GM13976 (cell line): ENCODE measurements at regions not wholly inside any gene's neighbourhood (a gene's known extent, or its start where the extent isn't known, plus 50 kb on each side); places are given as distances from the start of the nearest gene placed in this dataset.

ENCODE experiments used
- DNase-seq: peaks from one replicate; pipeline ENCODE4 v3.0.0; 2012; ENCODE audit warnings: low spot score
- CTCF ChIP-seq: IDR thresholded peaks from 2 replicates; pipeline ENCODE4 v1.5.1; 2012; ENCODE audit warnings: borderline replicate concordance, mild to moderate bottlenecking; ENCODE audit not compliant: insufficient read depth; ENCODE audit errors: extremely low read depth, missing control alignments, control extremely low read depth
- in situ Hi-C: fragments of 300-500 bp; cut with MboI; formaldehyde crosslinking; loops from one replicate; pipeline ENCODE4 v1.12.0; 2022; ENCODE audit warnings: low sequenced_read_pairs, mixed read lengths, inconsistent platforms; ENCODE audit not compliant: unreplicated experiment

DNA sequence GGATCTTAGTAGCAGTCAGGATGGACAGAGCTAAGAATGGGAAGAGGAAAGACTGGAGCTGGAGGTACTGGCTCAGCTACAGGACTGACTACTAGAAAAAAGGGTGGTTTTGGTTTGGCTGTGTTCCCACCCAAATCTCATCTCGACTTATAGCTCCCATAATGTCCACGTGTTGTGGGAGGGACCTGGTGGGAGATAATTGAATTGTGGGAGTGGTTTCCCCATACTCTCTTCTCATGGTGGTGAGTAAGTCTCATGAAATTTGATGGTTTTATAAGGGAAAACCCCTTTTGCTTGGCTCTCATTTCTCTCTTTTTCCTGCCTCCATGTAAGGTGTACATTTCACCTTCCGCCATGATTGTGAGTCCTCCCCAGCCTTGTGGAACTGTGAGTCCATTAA lies 466.5 kb upstream of the DEPDC1 start:
- TF ChIP-seq CTCF = no peak
- in situ Hi-C loops = no loop called here
- DNase-seq = no peak

DNA sequence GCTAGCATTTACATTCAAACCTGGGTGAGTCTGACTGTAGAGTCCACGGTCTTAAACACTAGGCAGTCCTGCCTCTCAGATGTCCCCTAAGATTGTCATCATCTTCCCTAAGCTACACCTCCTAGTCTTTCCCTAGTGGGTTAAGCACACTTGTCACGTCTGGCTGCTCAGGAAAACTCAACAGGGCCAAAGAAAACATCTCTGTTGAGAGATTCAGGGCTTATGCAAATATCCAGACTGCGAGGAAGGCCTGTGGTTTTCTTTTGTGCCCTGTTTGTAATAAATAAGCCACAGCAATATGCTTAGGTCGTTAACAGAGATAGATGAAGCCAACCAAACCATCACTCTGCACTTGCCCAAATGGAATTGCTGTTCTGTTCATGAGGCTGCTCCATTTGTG lies 472.6 kb upstream of the DEPDC1 start:
- in situ Hi-C loops = no loop called here
- no peak for DNase-seq
- TF ChIP-seq CTCF = no peak

GRCh38 chr1:68970571-68970970 lies 473.7 kb upstream of the DEPDC1 start:
- no peak for DNase-seq
- TF ChIP-seq CTCF = no peak
- in situ Hi-C loops = no loop called here

- in situ Hi-C loops = no loop called here
- no peak for DNase-seq
- no peak for TF ChIP-seq CTCF
Measured at GRCh38 chr1:68973459-68974244, 476.8 kb upstream of the DEPDC1 start.

DNA sequence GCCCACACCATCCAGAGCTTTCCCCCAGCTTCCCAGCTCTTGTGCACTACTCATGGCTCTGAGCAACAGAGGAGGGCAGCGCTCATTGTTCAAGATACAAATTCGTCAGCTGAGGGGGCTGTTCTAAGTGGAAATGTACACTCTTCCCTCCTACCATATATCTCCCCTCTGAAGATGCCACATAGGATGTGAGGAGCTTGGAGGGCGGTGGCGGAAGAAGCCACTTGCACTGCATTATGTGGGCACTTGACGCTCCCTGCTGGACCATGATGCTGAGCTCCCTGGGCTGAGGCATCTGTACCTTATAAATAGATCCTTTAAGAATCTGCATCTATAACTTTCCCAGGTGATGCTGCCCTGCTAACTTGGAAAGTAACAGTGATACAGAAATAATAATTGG lies 477.6 kb upstream of the DEPDC1 start:
- DNase-seq = no peak
- no peak for TF ChIP-seq CTCF
- in situ Hi-C loops = no loop called here

- no peak for TF ChIP-seq CTCF
- no peak for DNase-seq
- in situ Hi-C loops = no loop called here
Measured at GRCh38 chr1:68975212-68975933, 478.5 kb upstream of the DEPDC1 start.
